ENCODE measurements at regions not wholly inside any gene's neighbourhood (a gene's known extent, or its start where the extent isn't known, plus 50 kb on each side); places are given as distances from the start of the nearest gene placed in this dataset.

DNA sequence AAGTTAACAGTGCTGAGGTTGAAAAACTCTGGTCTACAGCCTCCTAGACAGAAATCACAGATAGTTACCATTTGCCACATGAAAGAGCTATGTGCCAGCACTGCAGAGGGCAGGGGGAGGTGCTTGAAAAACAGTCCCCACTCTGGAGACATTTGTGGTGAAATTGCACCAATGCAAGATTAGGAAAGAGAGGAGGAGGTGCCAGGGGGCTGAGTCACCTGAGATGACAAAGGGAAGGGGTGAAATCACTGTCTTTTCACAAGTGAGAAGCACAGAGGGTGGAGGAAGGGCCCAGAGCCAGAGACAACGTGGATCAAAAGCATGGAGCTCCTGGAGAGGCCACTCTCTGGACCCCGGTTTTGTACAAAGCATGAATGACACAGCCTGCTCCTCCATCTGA is 196.3 kb downstream of the BUD13 start:
- TF ChIP-seq, protein P1, sequence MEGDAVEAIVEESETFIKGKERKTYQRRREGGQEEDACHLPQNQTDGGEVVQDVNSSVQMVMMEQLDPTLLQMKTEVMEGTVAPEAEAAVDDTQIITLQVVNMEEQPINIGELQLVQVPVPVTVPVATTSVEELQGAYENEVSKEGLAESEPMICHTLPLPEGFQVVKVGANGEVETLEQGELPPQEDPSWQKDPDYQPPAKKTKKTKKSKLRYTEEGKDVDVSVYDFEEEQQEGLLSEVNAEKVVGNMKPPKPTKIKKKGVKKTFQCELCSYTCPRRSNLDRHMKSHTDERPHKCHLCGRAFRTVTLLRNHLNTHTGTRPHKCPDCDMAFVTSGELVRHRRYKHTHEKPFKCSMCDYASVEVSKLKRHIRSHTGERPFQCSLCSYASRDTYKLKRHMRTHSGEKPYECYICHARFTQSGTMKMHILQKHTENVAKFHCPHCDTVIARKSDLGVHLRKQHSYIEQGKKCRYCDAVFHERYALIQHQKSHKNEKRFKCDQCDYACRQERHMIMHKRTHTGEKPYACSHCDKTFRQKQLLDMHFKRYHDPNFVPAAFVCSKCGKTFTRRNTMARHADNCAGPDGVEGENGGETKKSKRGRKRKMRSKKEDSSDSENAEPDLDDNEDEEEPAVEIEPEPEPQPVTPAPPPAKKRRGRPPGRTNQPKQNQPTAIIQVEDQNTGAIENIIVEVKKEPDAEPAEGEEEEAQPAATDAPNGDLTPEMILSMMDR (IDR thresholded peaks at IDR 0.05; ENCODE audit: low read depth, low read length, missing input control): no peak
- no peak for TF ChIP-seq RAD21 (IDR thresholded peaks at IDR 0.05)
- TF ChIP-seq HNF4G (IDR thresholded peaks at IDR 0.05): no peak
- TF ChIP-seq, protein P2, sequence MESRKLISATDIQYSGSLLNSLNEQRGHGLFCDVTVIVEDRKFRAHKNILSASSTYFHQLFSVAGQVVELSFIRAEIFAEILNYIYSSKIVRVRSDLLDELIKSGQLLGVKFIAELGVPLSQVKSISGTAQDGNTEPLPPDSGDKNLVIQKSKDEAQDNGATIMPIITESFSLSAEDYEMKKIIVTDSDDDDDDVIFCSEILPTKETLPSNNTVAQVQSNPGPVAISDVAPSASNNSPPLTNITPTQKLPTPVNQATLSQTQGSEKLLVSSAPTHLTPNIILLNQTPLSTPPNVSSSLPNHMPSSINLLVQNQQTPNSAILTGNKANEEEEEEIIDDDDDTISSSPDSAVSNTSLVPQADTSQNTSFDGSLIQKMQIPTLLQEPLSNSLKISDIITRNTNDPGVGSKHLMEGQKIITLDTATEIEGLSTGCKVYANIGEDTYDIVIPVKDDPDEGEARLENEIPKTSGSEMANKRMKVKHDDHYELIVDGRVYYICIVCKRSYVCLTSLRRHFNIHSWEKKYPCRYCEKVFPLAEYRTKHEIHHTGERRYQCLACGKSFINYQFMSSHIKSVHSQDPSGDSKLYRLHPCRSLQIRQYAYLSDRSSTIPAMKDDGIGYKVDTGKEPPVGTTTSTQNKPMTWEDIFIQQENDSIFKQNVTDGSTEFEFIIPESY (IDR thresholded peaks at IDR 0.05): no peak
- TF ChIP-seq, protein P3, sequence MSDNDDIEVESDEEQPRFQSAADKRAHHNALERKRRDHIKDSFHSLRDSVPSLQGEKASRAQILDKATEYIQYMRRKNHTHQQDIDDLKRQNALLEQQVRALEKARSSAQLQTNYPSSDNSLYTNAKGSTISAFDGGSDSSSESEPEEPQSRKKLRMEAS (IDR thresholded peaks at IDR 0.05): no peak
- TF ChIP-seq TAF1 (conservative IDR thresholded peaks at IDR 0.05): no peak
- no peak for TF ChIP-seq YY1 (IDR thresholded peaks at IDR 0.05)
- TF ChIP-seq, protein P4, sequence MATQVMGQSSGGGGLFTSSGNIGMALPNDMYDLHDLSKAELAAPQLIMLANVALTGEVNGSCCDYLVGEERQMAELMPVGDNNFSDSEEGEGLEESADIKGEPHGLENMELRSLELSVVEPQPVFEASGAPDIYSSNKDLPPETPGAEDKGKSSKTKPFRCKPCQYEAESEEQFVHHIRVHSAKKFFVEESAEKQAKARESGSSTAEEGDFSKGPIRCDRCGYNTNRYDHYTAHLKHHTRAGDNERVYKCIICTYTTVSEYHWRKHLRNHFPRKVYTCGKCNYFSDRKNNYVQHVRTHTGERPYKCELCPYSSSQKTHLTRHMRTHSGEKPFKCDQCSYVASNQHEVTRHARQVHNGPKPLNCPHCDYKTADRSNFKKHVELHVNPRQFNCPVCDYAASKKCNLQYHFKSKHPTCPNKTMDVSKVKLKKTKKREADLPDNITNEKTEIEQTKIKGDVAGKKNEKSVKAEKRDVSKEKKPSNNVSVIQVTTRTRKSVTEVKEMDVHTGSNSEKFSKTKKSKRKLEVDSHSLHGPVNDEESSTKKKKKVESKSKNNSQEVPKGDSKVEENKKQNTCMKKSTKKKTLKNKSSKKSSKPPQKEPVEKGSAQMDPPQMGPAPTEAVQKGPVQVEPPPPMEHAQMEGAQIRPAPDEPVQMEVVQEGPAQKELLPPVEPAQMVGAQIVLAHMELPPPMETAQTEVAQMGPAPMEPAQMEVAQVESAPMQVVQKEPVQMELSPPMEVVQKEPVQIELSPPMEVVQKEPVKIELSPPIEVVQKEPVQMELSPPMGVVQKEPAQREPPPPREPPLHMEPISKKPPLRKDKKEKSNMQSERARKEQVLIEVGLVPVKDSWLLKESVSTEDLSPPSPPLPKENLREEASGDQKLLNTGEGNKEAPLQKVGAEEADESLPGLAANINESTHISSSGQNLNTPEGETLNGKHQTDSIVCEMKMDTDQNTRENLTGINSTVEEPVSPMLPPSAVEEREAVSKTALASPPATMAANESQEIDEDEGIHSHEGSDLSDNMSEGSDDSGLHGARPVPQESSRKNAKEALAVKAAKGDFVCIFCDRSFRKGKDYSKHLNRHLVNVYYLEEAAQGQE (IDR thresholded peaks at IDR 0.05): no peak
- TF ChIP-seq FOXA1 (IDR thresholded peaks at IDR 0.05): no peak
- no peak for TF ChIP-seq HNF4A (conservative IDR thresholded peaks at IDR 0.05)
- TF ChIP-seq RXRA (IDR thresholded peaks at IDR 0.05): no peak
- no peak for TF ChIP-seq GABPA (IDR thresholded peaks at IDR 0.05 in 1 of 2, conservative IDR thresholded peaks at IDR 0.05 in 1 of 2)
- no peak for TF ChIP-seq SP1 (IDR thresholded peaks at IDR 0.05)
- TF ChIP-seq, protein P5, sequence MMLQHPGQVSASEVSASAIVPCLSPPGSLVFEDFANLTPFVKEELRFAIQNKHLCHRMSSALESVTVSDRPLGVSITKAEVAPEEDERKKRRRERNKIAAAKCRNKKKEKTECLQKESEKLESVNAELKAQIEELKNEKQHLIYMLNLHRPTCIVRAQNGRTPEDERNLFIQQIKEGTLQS (IDR thresholded peaks at IDR 0.05): no peak
